MG63 (cell line): ENCODE measurements at regions not wholly inside any gene's neighbourhood (a gene's known extent, or its start where the extent isn't known, plus 50 kb on each side); places are given as distances from the start of the nearest gene placed in this dataset.

Experiments
- DNase-seq: peaks from one replicate; pipeline ENCODE4 v3.0.0-alpha.2; 2020
- H3K27me3 ChIP-seq: fragments of 250-450 bp; sonication (Bioruptor Pico); 2 replicates; pipeline ENCODE4 v1.5.1; 2020; ENCODE audit warnings: mild to moderate bottlenecking, moderate library complexity
- H3K36me3 ChIP-seq: fragments of 250-450 bp; sonication (Bioruptor Pico); 2 replicates; pipeline ENCODE4 v1.5.1; 2020; ENCODE audit warnings: mild to moderate bottlenecking, moderate library complexity
- H3K4me3 ChIP-seq: fragments of 250-450 bp; sonication (Bioruptor Pico); 2 replicates; pipeline ENCODE4 v1.5.1; 2020; ENCODE audit warnings: mild to moderate bottlenecking, moderate library complexity
- H3K9me3 ChIP-seq: fragments of 250-450 bp; sonication (Bioruptor Pico); 2 replicates; pipeline ENCODE4 v1.5.1; 2020; ENCODE audit warnings: mild to moderate bottlenecking, moderate library complexity

DNA sequence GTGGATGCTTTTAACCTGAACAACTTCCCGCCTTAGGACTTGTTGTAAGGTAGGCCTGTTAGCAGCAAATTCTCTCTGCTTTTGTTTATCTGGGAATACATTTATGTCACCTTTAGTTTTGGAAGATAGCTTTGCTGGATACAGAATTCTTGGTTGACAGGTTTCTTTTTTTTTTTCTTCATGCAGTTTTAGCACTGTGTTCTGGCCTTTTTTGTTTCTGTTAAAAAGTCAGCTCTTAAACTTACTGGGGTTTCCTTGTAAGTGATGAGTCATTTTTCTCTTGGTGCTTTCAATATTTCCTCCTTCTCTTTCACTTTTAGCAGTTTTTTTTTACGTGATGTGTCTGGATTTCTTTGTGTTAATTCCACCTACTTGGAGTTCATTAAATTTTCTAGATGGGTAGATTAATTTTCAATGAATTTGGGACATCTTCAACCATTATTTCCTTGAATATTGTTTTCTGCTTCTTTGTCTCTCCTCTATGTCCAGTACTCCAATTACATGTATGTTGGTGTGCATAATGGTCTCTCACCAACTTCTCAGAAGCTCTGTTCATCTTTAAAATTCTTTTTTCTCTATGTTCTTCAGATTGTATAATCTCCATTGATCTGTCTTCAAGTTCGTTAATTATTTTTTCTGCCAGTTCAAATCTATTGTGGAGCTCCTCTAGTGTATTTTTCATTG, 188.2 kb upstream of the ZNF536 start:
- Histone ChIP-seq H3K27me3 (no peaks in the 10 kb centered on the region), H3K36me3 (no peaks in the 10 kb centered on the region), H3K4me3 (no peak overlapping the region), H3K9me3 (peaks cover 8% of the 10 kb centered on the region; the same call in 1 of the 2 replicates)
- DNase-seq, result no peak

DNA sequence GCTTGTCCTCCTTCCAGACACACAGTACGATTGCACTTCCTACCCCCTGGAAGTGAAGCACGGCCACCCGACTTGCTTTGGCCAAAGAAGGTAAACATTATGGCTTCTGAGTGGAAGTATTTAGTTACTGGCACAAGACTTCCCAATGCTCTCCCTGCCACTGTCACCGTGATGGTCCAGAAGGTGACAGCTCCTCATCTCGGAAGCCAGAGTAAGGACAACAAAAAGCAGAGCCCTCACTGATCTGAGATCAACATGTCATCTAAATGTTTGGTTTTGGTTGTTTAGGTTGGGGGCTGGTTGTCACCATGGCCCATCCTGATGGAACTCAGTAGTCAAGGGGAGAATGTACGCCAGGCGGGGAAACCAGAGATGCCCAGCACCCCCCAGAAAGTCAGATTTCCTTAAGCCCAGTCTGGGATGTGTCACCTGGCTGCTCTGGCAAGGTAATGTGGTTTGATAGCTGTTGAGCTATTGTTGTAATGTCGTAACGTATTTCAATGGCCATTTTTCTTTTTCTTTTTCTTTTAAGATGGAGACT, 170.1 kb upstream of the ZNF536 start:
- Histone ChIP-seq H3K27me3 (no peaks in the 10 kb centered on the region), H3K9me3 (no peaks in the 10 kb centered on the region), H3K4me3 (no peak overlapping the region), H3K36me3 (no peaks in the 10 kb centered on the region)
- no peak for DNase-seq

DNA sequence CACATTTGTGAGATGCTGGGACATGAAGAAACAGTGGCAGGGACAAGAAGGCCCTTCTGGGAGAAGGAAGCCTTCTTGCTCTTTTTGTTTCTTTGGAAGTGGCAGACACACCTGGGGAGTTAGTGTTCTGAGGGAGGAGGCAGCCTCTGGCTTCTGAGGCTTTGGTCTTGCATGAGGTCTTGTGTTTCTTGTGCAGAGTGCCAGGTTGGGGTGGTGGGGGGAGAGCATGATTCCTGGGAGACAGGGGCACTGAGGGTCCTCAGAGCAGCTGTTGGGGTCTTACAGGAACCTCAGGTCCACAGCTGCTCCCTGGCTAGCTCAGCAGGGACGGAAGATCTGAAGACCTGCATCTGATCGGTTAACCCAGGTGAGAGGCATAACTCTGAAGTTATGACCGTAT, 167.5 kb upstream of the ZNF536 start:
- DNase-seq, result no peak
- H3K27me3 ChIP-seq, result no peaks in the 10 kb centered on the region
- no peak overlapping the region for H3K4me3 ChIP-seq
- H3K9me3 ChIP-seq, result no peaks in the 10 kb centered on the region
- H3K36me3 ChIP-seq, result no peaks in the 10 kb centered on the region

DNA sequence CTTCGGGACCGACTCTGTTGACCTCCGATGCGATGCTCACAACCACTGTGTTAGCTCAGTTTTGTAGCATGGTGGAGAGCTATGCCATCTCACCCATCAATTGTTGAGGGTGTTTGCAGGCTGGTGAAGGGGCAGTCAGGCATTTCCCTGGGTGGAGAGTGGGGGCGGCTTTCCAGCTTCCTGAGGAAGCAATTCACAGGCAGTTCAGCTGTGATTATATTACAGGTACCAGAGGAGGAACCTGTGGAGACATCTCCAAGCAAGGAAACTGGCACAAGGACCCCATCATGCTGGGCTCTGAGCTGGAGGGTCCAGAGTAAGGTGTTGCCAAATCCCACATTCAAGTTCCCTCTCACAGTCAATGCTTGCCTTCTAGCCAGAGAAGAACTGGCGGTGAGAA, 166.0 kb upstream of the ZNF536 start:
- Histone ChIP-seq H3K4me3 (no peak overlapping the region), H3K9me3 (no peaks in the 10 kb centered on the region), H3K27me3 (no peaks in the 10 kb centered on the region), H3K36me3 (no peaks in the 10 kb centered on the region)
- DNase-seq, result no peak

DNA sequence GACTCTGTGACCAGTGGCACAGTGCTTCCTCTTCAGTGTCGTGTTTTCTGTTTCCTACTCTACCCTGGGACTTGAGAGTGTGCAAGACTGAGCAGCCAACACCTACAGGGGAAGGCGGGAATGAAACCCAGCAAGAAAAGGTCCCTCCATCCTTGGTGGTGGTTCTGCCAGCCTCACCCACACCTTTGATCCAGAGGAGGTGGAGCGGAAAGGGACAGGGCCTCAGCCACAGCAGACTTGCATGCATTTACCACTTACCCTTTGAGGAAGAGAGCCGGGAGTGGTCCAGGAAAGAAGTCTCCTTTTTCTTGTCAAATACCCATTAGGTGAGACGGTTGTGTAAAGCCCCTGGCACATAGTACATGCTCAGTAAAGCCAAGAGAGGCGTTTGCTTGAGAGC, 164.8 kb upstream of the ZNF536 start:
- no peaks in the 10 kb centered on the region for H3K9me3 ChIP-seq

DNA sequence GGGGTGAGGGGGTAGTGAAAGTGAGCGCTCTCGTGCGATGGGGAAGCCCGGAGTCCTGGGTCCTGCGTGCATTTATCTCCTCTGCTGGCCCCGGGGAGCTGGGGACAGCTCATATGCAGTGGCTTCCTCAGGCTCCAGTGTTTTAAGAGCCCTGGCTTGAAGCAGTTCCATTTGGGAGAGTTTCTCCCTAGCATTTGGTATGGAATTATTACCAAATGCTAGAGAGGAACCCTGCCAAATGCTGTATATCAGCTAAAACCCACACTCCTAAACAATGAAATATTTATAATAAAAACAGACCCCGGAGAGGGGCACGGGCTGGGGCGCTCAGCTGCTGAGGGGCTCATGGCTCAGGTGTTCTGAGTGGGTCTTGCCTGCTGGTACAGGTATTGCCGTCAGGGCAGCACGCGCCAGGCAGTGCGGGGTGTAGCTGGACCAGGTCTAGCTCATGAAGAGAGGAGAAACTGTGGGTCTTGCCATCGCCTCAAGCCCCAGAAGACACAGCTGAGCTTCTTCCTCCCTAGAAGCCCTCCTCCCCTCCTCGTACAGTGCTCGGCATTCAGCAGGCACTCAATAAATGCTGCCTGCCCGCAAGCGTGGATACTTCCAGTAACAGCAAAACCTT, 163.6 kb upstream of the ZNF536 start:
- no peak for DNase-seq
- H3K9me3 ChIP-seq, result no peaks in the 10 kb centered on the region
- H3K27me3 ChIP-seq, result 0 out of 2 replicates have a peak, but pooled peaks cover 4% of the 10 kb centered on the region
- H3K4me3 ChIP-seq, result no peak overlapping the region
- no peaks in the 10 kb centered on the region for H3K36me3 ChIP-seq

More for the DNA sequence above, 164.8 kb upstream of the ZNF536 start:
- Histone ChIP-seq H3K27me3 (0 out of 2 replicates have a peak, but pooled peaks cover 1% of the 10 kb centered on the region), H3K4me3 (no peak overlapping the region), H3K36me3 (no peaks in the 10 kb centered on the region)
- no peak for DNase-seq

DNA sequence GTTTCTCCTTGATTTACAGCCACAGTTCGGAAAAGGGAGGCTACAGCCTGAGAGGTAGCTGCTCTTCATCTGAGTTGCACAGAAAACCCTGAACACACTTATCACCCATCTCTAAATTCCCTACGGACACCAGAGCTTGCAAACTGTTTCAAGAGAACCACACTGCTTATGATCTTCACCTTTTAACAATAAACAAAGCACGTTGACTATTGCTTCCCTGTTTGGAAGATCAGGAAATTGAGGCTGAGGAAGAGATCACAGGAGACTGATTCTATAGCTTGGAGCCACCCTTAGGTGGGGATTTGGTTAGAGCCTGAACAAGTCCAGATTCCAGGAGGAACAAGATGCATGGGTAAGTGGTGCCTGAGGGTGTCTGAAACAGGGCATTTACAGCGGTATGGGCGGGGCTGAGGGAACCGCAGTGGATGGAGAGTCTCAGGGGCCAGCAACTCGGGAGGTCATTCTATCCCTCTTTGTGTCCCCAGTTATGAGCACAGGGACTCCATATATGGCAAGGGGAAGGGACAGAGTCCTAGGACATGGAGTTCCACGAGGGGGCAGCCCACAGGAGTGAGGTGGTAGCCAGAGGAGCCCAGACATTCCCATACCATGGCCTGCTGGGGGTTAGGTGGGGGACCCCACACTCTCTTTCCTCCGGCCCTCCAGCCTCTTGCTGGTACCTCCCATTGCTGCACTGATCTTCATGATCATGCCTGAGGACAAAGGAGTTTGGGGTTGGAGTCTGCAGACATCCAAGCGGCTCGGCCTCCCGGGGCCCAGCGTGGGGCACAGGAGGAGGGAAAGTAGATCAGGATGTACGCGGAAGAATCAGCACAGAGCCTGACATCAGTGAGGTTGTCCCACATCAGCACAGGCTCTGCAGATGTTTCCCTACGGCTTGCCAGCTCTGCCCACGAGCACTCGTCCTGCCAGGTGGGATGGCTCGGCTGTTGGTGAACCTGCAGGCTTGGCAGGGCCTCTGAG, 162.3 kb upstream of the ZNF536 start:
- H3K9me3 ChIP-seq, result no peaks in the 10 kb centered on the region
- H3K36me3 ChIP-seq, result no peaks in the 10 kb centered on the region
- H3K27me3 ChIP-seq, result 0 out of 2 replicates have a peak, but pooled peaks cover 4% of the 10 kb centered on the region
- H3K4me3 ChIP-seq, result no peak overlapping the region
- DNase-seq, result no peak

DNA sequence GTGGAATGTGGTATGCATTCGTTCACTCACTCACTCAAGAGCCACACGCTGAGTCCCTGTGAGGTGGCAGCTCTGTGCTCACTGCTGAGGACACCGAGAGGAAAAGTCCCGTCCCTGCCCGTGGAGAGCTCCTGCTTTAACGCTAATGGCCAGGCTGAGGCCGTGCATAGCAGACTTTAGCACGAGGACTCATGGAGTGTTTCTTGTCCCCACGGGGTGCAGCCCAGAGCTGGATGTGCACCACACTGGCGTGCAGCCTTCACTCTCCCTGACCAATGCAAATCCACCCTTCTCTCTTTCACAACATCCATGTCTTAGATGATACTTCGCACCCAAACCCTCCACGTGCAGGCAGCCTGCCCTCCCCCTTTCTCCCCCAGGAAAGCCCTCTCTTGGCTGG, 159.6 kb upstream of the ZNF536 start:
- H3K36me3 ChIP-seq, result no peaks in the 10 kb centered on the region
- H3K4me3 ChIP-seq, result no peak overlapping the region
- 0 out of 2 replicates have a peak, but pooled peaks cover 4% of the 10 kb centered on the region for H3K27me3 ChIP-seq
- DNase-seq, result no peak
- H3K9me3 ChIP-seq, result no peaks in the 10 kb centered on the region

DNA sequence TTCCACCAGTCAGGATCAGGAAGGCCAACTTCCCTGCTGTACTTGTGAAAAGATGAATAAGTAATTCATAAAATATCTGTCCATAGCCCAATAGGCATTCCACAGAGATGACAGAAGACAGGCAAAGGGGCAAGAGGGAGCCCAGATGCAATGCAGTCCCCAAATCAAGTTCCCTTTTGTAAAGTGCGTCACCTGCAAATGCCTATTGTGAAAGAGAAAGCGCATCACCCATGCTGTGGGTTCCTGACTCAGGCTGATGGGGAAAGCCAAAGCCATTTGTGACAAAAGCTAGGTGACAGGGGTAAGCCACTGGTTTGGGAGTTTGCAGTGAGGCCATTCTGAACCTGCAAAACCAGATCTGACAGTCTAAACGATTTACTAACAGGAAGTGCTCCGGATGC, 157.5 kb upstream of the ZNF536 start:
- 0 out of 2 replicates have a peak, but pooled peaks cover 4% of the 10 kb centered on the region for H3K27me3 ChIP-seq
- no peak for DNase-seq
- no peaks in the 10 kb centered on the region for H3K9me3 ChIP-seq
- no peak overlapping the region for H3K4me3 ChIP-seq
- H3K36me3 ChIP-seq, result no peaks in the 10 kb centered on the region

DNA sequence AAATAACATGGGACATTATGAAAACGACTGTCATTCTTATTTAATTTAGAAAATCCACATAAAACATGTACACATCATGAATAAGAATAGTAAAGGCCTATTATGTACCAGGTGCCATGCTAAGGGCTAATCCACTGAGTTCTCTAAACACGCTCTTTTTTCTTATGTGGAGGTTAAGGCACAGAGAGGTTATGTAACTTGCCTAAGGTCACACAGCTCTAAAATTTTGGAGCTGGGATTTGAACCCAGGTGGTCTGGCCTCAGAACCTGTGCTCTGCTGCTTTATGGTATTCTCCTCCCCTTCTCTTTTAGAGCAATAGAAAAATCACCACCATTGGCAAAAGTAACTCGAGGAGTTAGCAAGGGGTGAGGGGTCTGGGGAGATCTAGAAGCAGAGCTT, 156.9 kb upstream of the ZNF536 start:
- Histone ChIP-seq H3K4me3 (no peak overlapping the region), H3K27me3 (0 out of 2 replicates have a peak, but pooled peaks cover 4% of the 10 kb centered on the region), H3K36me3 (no peaks in the 10 kb centered on the region), H3K9me3 (no peaks in the 10 kb centered on the region)
- no peak for DNase-seq

DNA sequence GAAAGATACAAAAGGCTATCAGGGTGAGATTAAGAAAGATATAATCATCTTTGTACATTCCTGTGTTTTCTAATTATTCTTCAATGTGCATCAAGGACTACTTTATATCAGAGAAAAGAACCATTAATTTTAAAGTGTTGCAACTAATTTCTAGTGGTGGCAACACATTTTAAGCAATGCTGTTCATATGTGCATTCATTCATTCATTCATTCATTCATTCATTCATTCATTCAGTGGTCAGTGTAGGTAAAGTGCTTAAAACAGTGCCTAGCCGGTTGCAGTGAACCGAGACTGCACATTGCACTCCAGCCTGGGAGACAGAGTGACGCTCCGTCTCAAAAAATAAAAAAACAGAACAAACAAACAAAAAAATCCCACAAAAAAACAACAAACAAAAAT, 155.7 kb upstream of the ZNF536 start:
- no peak for DNase-seq
- no peaks in the 10 kb centered on the region for H3K36me3 ChIP-seq
- H3K4me3 ChIP-seq, result no peak overlapping the region

DNA sequence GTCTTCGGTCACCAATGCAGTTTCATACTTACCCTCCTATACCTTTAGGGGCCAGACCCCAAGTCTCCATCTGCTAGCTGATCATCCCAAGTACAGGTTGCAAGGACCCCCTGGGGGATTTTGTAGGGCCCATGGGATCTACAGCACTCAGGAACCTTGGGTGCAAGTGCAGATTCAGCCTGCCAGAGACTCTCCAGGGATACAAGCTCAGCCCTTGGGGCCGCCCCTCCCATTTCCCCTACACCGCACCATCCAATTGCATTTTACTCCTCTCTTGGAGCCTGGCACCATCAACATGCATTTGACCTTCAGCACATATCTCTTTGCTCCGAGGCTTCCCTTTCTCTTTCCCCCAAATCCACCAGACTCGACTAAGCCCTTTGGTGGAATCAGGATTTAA, 154.7 kb upstream of the ZNF536 start:
- Histone ChIP-seq H3K36me3 (no peaks in the 10 kb centered on the region), H3K4me3 (no peak overlapping the region), H3K27me3 (0 out of 2 replicates have a peak, but pooled peaks cover 2% of the 10 kb centered on the region), H3K9me3 (no peaks in the 10 kb centered on the region)
- DNase-seq, result no peak

More for the DNA sequence above, 155.7 kb upstream of the ZNF536 start:
- Histone ChIP-seq H3K27me3 (0 out of 2 replicates have a peak, but pooled peaks cover 4% of the 10 kb centered on the region), H3K9me3 (no peaks in the 10 kb centered on the region)

DNA sequence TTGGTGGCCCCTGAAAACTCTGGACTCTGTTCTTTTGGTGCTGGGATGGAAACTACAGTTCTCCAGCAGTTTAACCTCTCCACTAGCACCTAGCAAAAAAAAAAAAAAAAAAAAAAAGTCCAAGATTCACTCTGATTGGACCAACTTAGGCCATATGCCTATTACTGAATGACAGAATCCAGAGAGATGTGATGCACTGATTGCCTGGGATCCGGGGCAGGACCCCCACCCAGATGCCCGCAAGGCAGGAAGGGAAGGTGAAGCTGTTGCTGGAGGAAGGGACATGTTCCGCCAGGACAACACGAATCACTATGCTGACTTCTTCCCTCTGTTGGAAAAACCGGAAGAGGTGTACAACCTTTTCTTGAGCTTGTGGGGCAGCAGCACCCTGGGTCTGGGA, 152.5 kb upstream of the ZNF536 start:
- Histone ChIP-seq H3K9me3 (no peaks in the 10 kb centered on the region), H3K4me3 (no peak overlapping the region), H3K36me3 (no peaks in the 10 kb centered on the region), H3K27me3 (peaks cover 5% of the 10 kb centered on the region; the same call in 1 of the 2 replicates)
- DNase-seq, result no peak

DNA sequence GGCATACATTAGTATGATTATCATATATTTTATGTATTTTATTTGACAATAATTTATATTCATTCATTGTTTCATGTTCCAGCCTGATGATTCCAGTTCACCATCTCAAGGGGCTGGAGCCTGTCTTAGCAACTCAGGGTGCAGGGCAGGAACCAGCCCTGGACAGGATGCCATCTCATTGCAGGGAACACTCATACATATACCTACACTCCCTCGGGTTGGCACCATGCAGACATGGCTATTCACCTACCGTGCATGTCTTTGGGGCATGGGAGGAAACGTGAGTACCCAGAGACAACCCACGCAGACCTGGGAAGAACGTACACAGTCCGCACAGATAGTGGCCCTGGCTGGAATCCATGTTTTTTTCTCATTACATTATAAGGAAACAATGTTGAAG, 151.0 kb upstream of the ZNF536 start:
- no peak for DNase-seq
- Histone ChIP-seq H3K4me3 (no peak overlapping the region), H3K9me3 (no peaks in the 10 kb centered on the region), H3K27me3 (peaks cover 10% of the 10 kb centered on the region; the same call in 1 of the 2 replicates), H3K36me3 (no peaks in the 10 kb centered on the region)

DNA sequence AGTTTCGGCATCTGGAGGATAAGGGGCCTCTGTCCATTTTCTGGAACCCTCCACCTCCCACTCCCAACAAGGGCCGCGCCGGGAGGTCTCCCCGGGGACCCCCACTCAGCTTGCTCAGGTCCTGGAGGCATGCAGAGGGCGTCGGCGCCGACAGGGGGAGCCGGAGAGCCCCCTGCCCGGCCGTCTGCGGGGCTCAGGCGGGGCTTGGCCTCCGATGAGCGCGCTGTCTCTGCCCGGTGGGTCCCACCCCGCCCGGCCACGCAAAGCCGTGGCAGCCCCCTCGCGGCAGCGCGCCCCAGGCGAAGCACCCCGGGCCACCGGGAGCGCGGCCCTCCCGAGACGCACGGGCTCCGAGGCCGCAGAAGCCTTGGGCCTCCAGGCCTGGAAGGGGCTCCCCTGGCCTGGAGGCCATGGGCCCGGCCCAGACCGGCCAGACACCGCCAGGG, 149.7 kb upstream of the ZNF536 start:
- Histone ChIP-seq H3K9me3 (no peaks in the 10 kb centered on the region), H3K36me3 (no peaks in the 10 kb centered on the region), H3K4me3 (no peak overlapping the region), H3K27me3 (peaks cover 21% of the 10 kb centered on the region)
- no peak for DNase-seq

DNA sequence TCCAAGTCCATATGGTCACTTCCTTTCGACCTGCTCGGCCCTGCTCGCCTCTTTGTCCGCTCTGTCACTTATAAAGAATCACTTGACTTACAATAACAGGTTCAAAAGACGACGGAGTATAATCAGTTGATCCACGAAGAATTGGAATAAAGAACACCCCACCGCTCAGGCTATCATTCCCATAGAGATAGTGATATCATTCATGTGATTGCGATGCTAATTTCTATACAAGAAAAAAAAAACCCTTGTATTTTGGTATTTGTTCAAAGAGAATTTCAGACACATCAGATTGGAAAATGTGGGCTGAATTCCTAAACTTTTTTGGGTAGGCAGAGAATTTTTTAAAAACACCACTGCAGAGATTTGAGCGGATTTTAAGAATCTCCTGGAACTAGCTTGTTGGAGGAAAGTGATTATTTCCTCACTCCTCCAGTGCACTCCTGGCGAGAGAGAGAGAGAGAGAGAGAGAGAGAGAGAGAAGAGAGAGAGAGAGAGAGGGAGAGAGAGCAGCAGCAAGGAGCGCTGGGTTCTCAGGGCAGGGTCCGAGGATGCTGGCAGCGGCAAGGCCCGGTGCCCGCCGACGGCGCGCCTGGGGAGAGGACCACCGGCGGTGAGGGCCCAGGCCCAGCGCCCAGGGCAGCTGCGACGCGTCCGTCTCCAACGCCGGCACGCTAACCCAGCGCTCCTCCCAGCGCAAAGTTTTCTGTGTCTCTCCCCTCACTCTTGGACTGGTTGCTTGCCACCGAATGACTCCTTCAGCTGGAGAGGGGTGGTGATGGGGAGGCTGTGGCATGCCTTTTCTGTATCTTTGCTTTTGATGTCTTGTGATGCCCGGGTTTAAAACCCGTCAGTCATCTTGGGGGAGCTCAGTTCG, 149.0 kb upstream of the ZNF536 start:
- Histone ChIP-seq H3K36me3 (no peaks in the 10 kb centered on the region), H3K4me3 (no peak overlapping the region), H3K9me3 (no peaks in the 10 kb centered on the region), H3K27me3 (peaks cover 26% of the 10 kb centered on the region)
- no peak for DNase-seq
